ENCODE measurements at regions not wholly inside any gene's neighbourhood (a gene's known extent, or its start where the extent isn't known, plus 50 kb on each side); places are given as distances from the start of the nearest gene placed in this dataset.

GRCh38 chr5:15002791-15003190 lies 131.2 kb upstream of the ANKH start:
- TF ChIP-seq CTCF (IDR thresholded peaks at IDR 0.05; ENCODE audit: low read depth, low read length, poor library complexity, severe bottlenecking) = no peak
- TF ChIP-seq EZH2phosphoT487 (IDR thresholded peaks at IDR 0.05; ENCODE audit: borderline replicate concordance, low read length) = no peak

Measured in DOHH2 (cell line).